Adrenal gland (tissue), 5 donors: ENCODE measurements at regions not wholly inside any gene's neighbourhood (a gene's known extent, or its start where the extent isn't known, plus 50 kb on each side); places are given as distances from the start of the nearest gene placed in this dataset.

ENCODE experiments used
- CTCF ChIP-seq, 6 experiments: fragments of 450-650 bp in 4 of 6; fragments of 200-600 bp in 2 of 6; sonication (generic) in 1 of 6; IDR thresholded peaks; 1 replicate in 5 of 6; 2 replicates in 1 of 6; pipeline versions ENCODE4 v1.5.1 to v1.8.0; 2016 to 2021; ENCODE audit warnings: antibody characterized with exemption in 6 of 6, mild to moderate bottlenecking in 2 of 6, moderate library complexity in 1 of 6
- POLR2A ChIP-seq, 2 donors: fragments of 450-650 bp; IDR thresholded peaks; one replicate each; pipeline ENCODE4 v1.6.1; 2017; ENCODE audit warnings: antibody characterized with exemption in 2 of 2, mild to moderate bottlenecking in 2 of 2, moderate library complexity in 1 of 2
- donor health status: DM: no; HTN: no; CAD: no.

- no peak for TF ChIP-seq CTCF (IDR thresholded peaks at IDR 0.05)
- no peak for TF ChIP-seq POLR2A (IDR thresholded peaks at IDR 0.05)
Observed at GRCh38 chr5:82346399-82347165, 68.4 kb upstream of the RPS23 start.
